ENCODE measurements at regions not wholly inside any gene's neighbourhood (a gene's known extent, or its start where the extent isn't known, plus 50 kb on each side); places are given as distances from the start of the nearest gene placed in this dataset.

DNA sequence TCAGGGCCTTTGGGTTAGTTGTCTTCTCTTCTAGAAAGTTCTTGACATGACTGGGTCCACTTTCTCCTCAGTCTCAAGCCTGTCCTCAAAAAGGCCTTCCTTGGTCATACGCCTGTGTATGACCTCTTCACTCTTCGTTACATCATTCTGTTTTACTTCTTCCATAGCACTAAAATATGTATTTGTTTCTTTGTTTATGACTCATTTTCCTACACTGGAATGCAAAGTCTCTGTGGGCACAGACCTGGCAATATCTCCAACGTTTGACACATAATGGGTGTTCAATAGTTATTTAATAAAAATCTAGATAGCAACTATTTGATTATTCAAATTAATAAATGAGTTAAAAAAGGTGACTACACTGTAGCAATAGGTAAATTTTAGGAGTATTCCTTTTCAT is 85.1 kb downstream of the YIPF5 start:
- Histone ChIP-seq H3K18ac (ENCODE audit: insufficient read length, low read depth, low read length) (no peak overlapping the region), H2AFZ (ENCODE audit: low read length) (no peak overlapping the region), H4K8ac (replicated peaks; ENCODE audit: insufficient read length, low read depth, low read length) (no peak overlapping the region), H3K9ac (ENCODE audit: extremely low read depth, insufficient read length, low read length) (no peak overlapping the region), H3T11ph (ENCODE audit: low read length) (no peak overlapping the region), H2BK20ac (ENCODE audit: low read depth, low read length, poor library complexity, severe bottlenecking) (no peak overlapping the region), H4K20me1 (ENCODE audit: control insufficient read depth, insufficient read depth, insufficient read length) (no peaks in the 10 kb centered on the region), H3K9me3 (ENCODE audit: control insufficient read depth, low read depth, low read length) (no peaks in the 10 kb centered on the region), H2BK120ac (ENCODE audit: low read depth, low read length, poor library complexity, severe bottlenecking) (no peak overlapping the region), H2AK5ac (ENCODE audit: insufficient read length, low read length) (no peak overlapping the region), H3K4ac (ENCODE audit: low read depth, low read length) (no peak overlapping the region), H3K79me2 (ENCODE audit: insufficient read depth, low read length) (no peaks in the 10 kb centered on the region), H2BK5ac (ENCODE audit: insufficient read length, low read length) (no peak overlapping the region), H3K27ac (ENCODE audit: insufficient read length, low read depth, low read length) (no peak overlapping the region), H3K27me3 (ENCODE audit: insufficient read depth, low read length) (no peaks in the 10 kb centered on the region; the same call in 1 of the 2 replicates), H3K23me2 (ENCODE audit: insufficient read length, low read depth, low read length, poor library complexity, severe bottlenecking) (no peaks in the 10 kb centered on the region), H2BK15ac (ENCODE audit: low read depth, low read length) (no peak overlapping the region), H3K79me1 (ENCODE audit: insufficient read depth, low read depth, low read length, poor library complexity, severe bottlenecking) (no peaks in the 10 kb centered on the region), H3K56ac (ENCODE audit: insufficient read length, low read depth, low read length) (no peak overlapping the region), H3K14ac (ENCODE audit: insufficient read depth, low read length) (no peak overlapping the region), H3K23ac (ENCODE audit: insufficient read length, low read depth, low read length) (no peak overlapping the region), H4K5ac (ENCODE audit: insufficient read length, low read depth, low read length) (no peak overlapping the region), H2BK12ac (ENCODE audit: insufficient read length, low read depth, low read length) (no peak overlapping the region), H4K91ac (ENCODE audit: insufficient read length, low read depth, low read length) (no peak overlapping the region), H3K4me1 (ENCODE audit: insufficient read depth, low read length) (no peaks in the 10 kb centered on the region), H3K4me2 (ENCODE audit: insufficient read depth, insufficient read length, low read length) (no peak overlapping the region)
- TF ChIP-seq, protein P1, sequence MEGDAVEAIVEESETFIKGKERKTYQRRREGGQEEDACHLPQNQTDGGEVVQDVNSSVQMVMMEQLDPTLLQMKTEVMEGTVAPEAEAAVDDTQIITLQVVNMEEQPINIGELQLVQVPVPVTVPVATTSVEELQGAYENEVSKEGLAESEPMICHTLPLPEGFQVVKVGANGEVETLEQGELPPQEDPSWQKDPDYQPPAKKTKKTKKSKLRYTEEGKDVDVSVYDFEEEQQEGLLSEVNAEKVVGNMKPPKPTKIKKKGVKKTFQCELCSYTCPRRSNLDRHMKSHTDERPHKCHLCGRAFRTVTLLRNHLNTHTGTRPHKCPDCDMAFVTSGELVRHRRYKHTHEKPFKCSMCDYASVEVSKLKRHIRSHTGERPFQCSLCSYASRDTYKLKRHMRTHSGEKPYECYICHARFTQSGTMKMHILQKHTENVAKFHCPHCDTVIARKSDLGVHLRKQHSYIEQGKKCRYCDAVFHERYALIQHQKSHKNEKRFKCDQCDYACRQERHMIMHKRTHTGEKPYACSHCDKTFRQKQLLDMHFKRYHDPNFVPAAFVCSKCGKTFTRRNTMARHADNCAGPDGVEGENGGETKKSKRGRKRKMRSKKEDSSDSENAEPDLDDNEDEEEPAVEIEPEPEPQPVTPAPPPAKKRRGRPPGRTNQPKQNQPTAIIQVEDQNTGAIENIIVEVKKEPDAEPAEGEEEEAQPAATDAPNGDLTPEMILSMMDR (conservative IDR thresholded peaks at IDR 0.05): no peak
- Mint-ChIP-seq H3K4me3 (no peak overlapping the region), H3K9me3 (peaks cover 23% of the 10 kb centered on the region in 2 experiments), H3K27me3 (ENCODE audit: low read depth) (peaks cover 10% of the 10 kb centered on the region), H3K27ac (no peak overlapping the region), H3K36me3 (ENCODE audit: insufficient read depth in 1 of 3, low read depth in 3 of 3) (peaks cover 7 to 22% (median 20%) of the 10 kb centered on the region in 3 experiments), H3K4me1 (peaks cover 5 to 10% of the 10 kb centered on the region in 2 experiments; a peak in 2 of 4 replicates)
- no peak for DNase-seq
- WGBS (ENCODE audit: extremely low coverage, insufficient read length, low lambda C conversion rate): no CpG with 5 or more reads among the region's 3 CpGs
